ENCODE measurements at regions not wholly inside any gene's neighbourhood (a gene's known extent, or its start where the extent isn't known, plus 50 kb on each side); places are given as distances from the start of the nearest gene placed in this dataset.

- DNase-seq (ENCODE audit: low read depth) = no peak
- in situ Hi-C loops (cut with HindIII; ENCODE audit: low sequenced_read_pairs) = no loop called here
- H3K4me3 ChIP-seq (ENCODE audit: low read depth, low read length) = no peak overlapping the region
- TF ChIP-seq CTCF (IDR thresholded peaks at IDR 0.05; ENCODE audit: low read depth, low read length, missing control alignments) = no peak
Measured at GRCh38 chr15:34684351-34684750, 70.4 kb downstream of the GJD2 start.

DNA sequence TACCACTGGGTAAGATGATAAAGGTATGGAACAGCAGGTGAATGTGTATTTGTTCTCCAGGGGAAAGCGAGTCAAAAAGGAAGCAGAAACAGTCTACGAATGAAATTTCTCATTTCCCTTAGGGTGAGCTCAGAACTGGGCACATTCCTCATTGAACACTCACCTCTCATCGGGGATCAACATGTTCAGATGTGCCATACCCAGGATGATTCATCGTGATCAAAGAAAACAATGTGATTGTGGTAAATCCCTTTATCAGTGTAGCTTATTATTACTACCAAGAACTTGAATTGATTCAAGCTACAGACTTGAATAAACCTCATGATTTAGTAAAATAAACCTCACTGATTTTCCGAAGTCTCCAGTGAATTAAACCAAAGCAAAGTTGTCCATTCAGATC lies 72.1 kb downstream of the GJD2 start:
- H3K4me3 ChIP-seq (ENCODE audit: low read depth, low read length) = no peak overlapping the region
- DNase-seq (ENCODE audit: low read depth) = peak; percentile 11
- TF ChIP-seq CTCF (IDR thresholded peaks at IDR 0.05; ENCODE audit: low read depth, low read length, missing control alignments) = no peak
- in situ Hi-C loops (cut with HindIII; ENCODE audit: low sequenced_read_pairs) = no loop called here

GRCh38 chr15:34679291-34679690 lies 75.5 kb downstream of the GJD2 start:
- in situ Hi-C loops (cut with HindIII; ENCODE audit: low sequenced_read_pairs) = no loop called here
- no peak overlapping the region for H3K4me3 ChIP-seq (ENCODE audit: low read depth, low read length)
- no peak for TF ChIP-seq CTCF (IDR thresholded peaks at IDR 0.05; ENCODE audit: low read depth, low read length, missing control alignments)
- DNase-seq (ENCODE audit: low read depth) = no peak

DNA sequence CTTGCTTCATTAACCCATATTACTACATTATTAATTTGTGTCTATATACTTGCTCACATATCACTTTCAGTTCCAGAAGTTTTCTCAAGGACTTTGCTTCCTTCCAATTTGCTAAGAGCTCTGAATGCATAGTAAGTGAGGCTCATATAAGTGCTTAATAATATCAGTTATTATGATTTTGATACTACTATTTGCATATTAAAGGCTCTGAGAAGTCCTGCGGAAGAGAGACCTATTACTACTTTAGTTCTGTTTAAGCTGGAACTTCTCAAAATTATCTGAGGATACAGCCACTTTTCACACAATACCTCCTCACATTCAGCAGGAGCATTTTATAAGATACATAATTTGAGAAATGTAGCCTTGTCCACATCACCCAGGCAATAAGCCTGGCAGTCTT lies 81.6 kb downstream of the GJD2 start:
- no peak overlapping the region for H3K4me3 ChIP-seq (ENCODE audit: low read depth, low read length)
- TF ChIP-seq CTCF (IDR thresholded peaks at IDR 0.05; ENCODE audit: low read depth, low read length, missing control alignments) = no peak
- DNase-seq (ENCODE audit: low read depth) = no peak
- in situ Hi-C loops (cut with HindIII; ENCODE audit: low sequenced_read_pairs) = no loop called here

- TF ChIP-seq CTCF (IDR thresholded peaks at IDR 0.05; ENCODE audit: low read depth, low read length, missing control alignments) = no peak
- no peak overlapping the region for H3K4me3 ChIP-seq (ENCODE audit: low read depth, low read length)
- in situ Hi-C loops (cut with HindIII; ENCODE audit: low sequenced_read_pairs) = no loop called here
- DNase-seq (ENCODE audit: low read depth) = no peak
Measured at GRCh38 chr15:34665498-34666116, 82.2 kb upstream of the GOLGA8B start.

GRCh38 chr15:34664418-34664817 lies 81.0 kb upstream of the GOLGA8B start:
- TF ChIP-seq CTCF (IDR thresholded peaks at IDR 0.05; ENCODE audit: low read depth, low read length, missing control alignments) = no peak
- in situ Hi-C loops (cut with HindIII; ENCODE audit: low sequenced_read_pairs) = no loop called here
- no peak overlapping the region for H3K4me3 ChIP-seq (ENCODE audit: low read depth, low read length)
- no peak for DNase-seq (ENCODE audit: low read depth)

Measured in astrocyte of the cerebellum (primary cell).